ENCODE measurements at regions not wholly inside any gene's neighbourhood (a gene's known extent, or its start where the extent isn't known, plus 50 kb on each side); places are given as distances from the start of the nearest gene placed in this dataset.

- TF ChIP-seq, protein P1, sequence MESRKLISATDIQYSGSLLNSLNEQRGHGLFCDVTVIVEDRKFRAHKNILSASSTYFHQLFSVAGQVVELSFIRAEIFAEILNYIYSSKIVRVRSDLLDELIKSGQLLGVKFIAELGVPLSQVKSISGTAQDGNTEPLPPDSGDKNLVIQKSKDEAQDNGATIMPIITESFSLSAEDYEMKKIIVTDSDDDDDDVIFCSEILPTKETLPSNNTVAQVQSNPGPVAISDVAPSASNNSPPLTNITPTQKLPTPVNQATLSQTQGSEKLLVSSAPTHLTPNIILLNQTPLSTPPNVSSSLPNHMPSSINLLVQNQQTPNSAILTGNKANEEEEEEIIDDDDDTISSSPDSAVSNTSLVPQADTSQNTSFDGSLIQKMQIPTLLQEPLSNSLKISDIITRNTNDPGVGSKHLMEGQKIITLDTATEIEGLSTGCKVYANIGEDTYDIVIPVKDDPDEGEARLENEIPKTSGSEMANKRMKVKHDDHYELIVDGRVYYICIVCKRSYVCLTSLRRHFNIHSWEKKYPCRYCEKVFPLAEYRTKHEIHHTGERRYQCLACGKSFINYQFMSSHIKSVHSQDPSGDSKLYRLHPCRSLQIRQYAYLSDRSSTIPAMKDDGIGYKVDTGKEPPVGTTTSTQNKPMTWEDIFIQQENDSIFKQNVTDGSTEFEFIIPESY (IDR thresholded peaks at IDR 0.05; ENCODE audit: borderline replicate concordance, low read depth) = no peak
These were observed 240.2 kb upstream of the PLSCR5 start (continued) for GRCh38 chr3:146845361-146845760.

DNA sequence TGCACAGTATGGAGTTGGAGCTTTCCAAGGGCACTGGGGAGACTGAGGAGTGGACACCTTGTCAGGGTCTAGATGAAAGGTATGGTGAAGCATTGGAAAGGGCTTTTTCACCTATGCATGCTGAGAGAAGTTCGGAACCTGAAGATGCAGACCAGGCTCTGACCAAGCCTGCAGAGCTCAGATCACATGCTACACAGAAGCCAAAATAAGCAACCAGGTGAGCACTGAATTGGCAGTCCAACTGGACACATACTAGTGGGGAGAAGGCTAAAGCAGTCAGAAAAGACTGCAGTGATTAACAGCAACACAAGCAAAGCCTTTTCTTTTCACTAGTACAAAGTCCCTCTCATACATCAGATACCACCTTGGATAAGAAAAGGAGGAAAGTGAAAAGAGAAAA is 238.3 kb upstream of the PLSCR5 start:
- no peaks in the 10 kb centered on the region for H3K79me2 ChIP-seq (ENCODE audit: insufficient read depth)
- WGBS (ENCODE audit: low lambda C conversion rate) = 8% methylated on average over 1 of the region's 1 CpG
- CTCF ChIA-PET = no interaction called here
- peaks cover 7% of the 10 kb centered on the region; the same call in 1 of the 2 replicates for H3K27me3 ChIP-seq (ENCODE audit: insufficient read depth)
- no peaks in the 10 kb centered on the region for H3F3A ChIP-seq (replicated peaks; ENCODE audit: insufficient read depth)
- POLR2A ChIA-PET = no interaction called here
- no peak for DNase-seq
- TF ChIP-seq RFX5 (IDR thresholded peaks at IDR 0.05; ENCODE audit: low read length) (no peak), PBX3 (IDR thresholded peaks at IDR 0.05) (no peak), POLR2AphosphoS5 (IDR thresholded peaks at IDR 0.05; ENCODE audit: low read depth, low read length) (no peak), IRF3 (IDR thresholded peaks at IDR 0.05; ENCODE audit: low read depth, low read length) (no peak), GATA2 (CRISPR knock-in tag; IDR thresholded peaks at IDR 0.05) (no peak), SIN3A (IDR thresholded peaks at IDR 0.05; ENCODE audit: borderline replicate concordance, low read depth, low read length) (no peak), TEAD4 (IDR thresholded peaks at IDR 0.05; ENCODE audit: borderline replicate concordance, insufficient read depth) (no peak), RCOR1 (IDR thresholded peaks at IDR 0.05; ENCODE audit: low read length) (no peak), FOXM1 (IDR thresholded peaks at IDR 0.05; ENCODE audit: low read depth) (no peak), NFIC (IDR thresholded peaks at IDR 0.05; ENCODE audit: borderline replicate concordance) (no peak), JUND (IDR thresholded peaks at IDR 0.05) (no peak), MXI1 (IDR thresholded peaks at IDR 0.05; ENCODE audit: low read depth, low read length) (no peak), GABPA (IDR thresholded peaks at IDR 0.05; ENCODE audit: low read depth) (no peak), RXRA (IDR thresholded peaks at IDR 0.05; ENCODE audit: borderline replicate concordance, low read depth) (no peak), REST (IDR thresholded peaks at IDR 0.05; ENCODE audit: low read depth, low read length) (no peak)
- TF ChIP-seq, protein P2, sequence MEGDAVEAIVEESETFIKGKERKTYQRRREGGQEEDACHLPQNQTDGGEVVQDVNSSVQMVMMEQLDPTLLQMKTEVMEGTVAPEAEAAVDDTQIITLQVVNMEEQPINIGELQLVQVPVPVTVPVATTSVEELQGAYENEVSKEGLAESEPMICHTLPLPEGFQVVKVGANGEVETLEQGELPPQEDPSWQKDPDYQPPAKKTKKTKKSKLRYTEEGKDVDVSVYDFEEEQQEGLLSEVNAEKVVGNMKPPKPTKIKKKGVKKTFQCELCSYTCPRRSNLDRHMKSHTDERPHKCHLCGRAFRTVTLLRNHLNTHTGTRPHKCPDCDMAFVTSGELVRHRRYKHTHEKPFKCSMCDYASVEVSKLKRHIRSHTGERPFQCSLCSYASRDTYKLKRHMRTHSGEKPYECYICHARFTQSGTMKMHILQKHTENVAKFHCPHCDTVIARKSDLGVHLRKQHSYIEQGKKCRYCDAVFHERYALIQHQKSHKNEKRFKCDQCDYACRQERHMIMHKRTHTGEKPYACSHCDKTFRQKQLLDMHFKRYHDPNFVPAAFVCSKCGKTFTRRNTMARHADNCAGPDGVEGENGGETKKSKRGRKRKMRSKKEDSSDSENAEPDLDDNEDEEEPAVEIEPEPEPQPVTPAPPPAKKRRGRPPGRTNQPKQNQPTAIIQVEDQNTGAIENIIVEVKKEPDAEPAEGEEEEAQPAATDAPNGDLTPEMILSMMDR (IDR thresholded peaks at IDR 0.05) = no peak
- H3K4me1 ChIP-seq (ENCODE audit: control insufficient read depth in 1 of 2, insufficient read depth in 2 of 2, low read depth in 1 of 2, low read length in 1 of 2) = no peaks in the 10 kb centered on the region
- H3K9me2 ChIP-seq = no peaks in the 10 kb centered on the region
- no peaks in the 10 kb centered on the region for H3K9me3 ChIP-seq
- no peak overlapping the region for H3K27ac ChIP-seq (ENCODE audit: low read depth in 2 of 2, low read length in 1 of 2)
- no peak overlapping the region for H3K4me2 ChIP-seq
- no peaks in the 10 kb centered on the region for H3K36me3 ChIP-seq (replicated peaks in 1 of 2; ENCODE audit: control insufficient read depth in 1 of 2, insufficient read depth in 2 of 2, low read length in 1 of 2)
- no peak overlapping the region for H3K4me3 ChIP-seq (ENCODE audit: low read depth in 2 of 2, low read length in 1 of 2)
- no peak overlapping the region for H3K9ac ChIP-seq
- H2AFZ ChIP-seq (ENCODE audit: low read depth) = no peak overlapping the region
- no peaks in the 10 kb centered on the region for H4K20me1 ChIP-seq (ENCODE audit: insufficient read depth)

Data from SK-N-SH (cell line).